ENCODE measurements at regions not wholly inside any gene's neighbourhood (a gene's known extent, or its start where the extent isn't known, plus 50 kb on each side); places are given as distances from the start of the nearest gene placed in this dataset.

DNA sequence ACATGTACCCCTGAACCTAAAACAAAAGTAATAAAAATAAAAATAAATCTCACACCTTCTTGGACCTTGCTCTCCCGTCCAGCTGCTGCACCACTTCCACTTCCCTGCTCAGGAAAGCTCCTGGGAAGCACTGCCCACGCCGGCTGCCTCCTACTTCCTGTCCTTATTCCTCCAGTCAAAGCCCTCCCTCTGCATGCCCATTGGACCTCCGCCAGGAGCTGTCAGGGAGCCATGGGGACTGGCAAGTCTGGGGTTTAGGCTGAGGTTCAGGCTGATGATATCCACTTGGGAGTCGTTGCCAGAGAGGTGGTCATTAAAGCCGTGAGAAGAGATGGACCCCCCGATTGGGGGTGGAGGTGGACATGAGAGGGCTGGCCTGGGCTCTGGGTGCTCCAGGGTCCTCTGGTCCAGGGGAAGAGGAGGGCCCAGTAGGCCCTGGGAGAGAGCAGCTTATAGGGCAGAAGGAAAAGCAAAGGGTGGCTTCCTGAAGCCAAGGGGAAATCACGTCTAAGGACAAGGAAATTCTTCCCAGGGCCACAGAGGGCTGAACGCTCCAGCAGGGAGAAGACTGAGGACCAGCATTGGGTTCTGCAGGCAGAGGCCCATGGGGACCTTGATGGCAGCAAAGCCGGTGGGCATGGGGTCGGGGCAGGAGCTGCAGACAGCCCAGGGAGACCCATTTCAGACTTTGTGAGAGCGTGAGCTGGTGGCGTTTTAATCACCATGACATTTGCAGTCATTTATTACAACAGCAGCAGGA lies 78.7 kb downstream of the FZD10 start:
- no peak overlapping the region for H3K27ac ChIP-seq
- CTCF ChIA-PET: no interaction called here
- TF ChIP-seq, protein P1, sequence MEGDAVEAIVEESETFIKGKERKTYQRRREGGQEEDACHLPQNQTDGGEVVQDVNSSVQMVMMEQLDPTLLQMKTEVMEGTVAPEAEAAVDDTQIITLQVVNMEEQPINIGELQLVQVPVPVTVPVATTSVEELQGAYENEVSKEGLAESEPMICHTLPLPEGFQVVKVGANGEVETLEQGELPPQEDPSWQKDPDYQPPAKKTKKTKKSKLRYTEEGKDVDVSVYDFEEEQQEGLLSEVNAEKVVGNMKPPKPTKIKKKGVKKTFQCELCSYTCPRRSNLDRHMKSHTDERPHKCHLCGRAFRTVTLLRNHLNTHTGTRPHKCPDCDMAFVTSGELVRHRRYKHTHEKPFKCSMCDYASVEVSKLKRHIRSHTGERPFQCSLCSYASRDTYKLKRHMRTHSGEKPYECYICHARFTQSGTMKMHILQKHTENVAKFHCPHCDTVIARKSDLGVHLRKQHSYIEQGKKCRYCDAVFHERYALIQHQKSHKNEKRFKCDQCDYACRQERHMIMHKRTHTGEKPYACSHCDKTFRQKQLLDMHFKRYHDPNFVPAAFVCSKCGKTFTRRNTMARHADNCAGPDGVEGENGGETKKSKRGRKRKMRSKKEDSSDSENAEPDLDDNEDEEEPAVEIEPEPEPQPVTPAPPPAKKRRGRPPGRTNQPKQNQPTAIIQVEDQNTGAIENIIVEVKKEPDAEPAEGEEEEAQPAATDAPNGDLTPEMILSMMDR (conservative IDR thresholded peaks at IDR 0.05; ENCODE audit: low read depth): no peak
- no peak for DNase-seq (ENCODE audit: low spot score)
- POLR2A ChIA-PET (ENCODE audit: low non-redundant PET): no interaction called here

DNA sequence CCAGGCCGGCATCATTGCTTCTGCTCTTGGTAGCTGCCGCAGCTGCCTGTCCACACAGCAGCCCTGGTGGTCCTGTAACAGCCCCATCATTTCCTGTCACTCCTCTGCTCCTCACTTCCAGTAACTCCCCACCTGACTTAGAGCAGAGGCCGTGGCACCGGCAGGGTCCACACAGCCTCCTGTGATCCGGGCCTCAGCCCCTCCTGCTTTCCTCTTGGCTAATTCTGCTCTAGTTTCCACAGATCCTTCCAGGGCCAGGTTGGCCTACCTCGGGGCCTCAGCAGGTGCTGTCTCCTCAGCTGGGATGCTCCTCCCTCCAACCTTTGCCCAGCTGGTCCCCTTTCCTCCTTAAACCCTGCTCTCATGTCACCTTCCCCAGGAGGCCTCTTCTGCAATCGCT lies 80.2 kb downstream of the FZD10 start:
- DNase-seq (ENCODE audit: low spot score): no peak
- CTCF ChIA-PET: interaction anchor here (0.8 kb wide), 1 partner anchor 39 kb away, joined by 3 read pairs; no protein-coding TSS in a partner anchor
- TF ChIP-seq, protein P1 (conservative IDR thresholded peaks at IDR 0.05; ENCODE audit: low read depth): no peak
- no peak overlapping the region for H3K27ac ChIP-seq
- POLR2A ChIA-PET (ENCODE audit: low non-redundant PET): no interaction called here

DNA sequence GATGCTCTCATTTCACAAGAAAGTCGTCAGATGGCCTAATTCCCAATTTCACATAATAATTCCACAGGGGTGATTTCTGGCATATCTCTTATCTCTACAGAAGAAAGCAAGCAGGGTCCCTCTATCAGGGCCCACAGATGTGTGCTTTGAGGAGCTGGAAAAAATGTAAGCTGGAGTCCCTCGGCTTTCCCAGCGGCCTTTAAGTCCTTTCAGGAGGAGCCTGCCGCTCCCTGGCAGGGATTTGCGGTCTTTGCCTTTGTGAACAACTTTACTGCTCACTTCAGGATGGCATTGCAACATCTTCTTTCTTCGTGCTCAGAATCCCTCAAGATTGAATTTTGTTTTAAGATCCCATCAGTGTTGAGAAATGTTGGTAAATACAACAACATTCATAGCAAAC lies 83.0 kb downstream of the FZD10 start:
- TF ChIP-seq, protein P1 (conservative IDR thresholded peaks at IDR 0.05; ENCODE audit: low read depth): no peak
- no peak for DNase-seq (ENCODE audit: low spot score)
- H3K27ac ChIP-seq: no peak overlapping the region
- POLR2A ChIA-PET (ENCODE audit: low non-redundant PET): no interaction called here
- CTCF ChIA-PET: no interaction called here

DNA sequence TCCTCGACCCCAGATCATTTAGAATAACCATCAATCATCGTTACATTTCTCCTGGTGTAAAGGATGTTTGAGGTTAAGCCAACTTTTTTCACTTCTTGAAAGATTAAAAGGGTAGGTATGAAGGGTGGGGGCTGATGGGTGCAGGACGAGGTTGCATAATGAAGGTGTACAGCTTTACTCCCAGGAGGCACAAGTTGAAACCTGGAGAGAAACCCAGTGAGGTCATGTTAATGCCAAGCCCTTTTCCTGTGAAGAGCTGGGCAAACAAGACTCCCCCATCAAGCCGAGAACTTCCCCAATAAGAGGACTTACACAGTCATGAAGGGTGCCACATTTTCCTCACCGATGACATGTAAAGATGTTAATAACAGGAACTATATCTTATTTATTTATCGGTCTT lies 84.3 kb downstream of the FZD10 start:
- TF ChIP-seq, protein P1 (conservative IDR thresholded peaks at IDR 0.05; ENCODE audit: low read depth): no peak
- CTCF ChIA-PET: no interaction called here
- no peak overlapping the region for H3K27ac ChIP-seq
- DNase-seq (ENCODE audit: low spot score): no peak
- POLR2A ChIA-PET (ENCODE audit: low non-redundant PET): no interaction called here

DNA sequence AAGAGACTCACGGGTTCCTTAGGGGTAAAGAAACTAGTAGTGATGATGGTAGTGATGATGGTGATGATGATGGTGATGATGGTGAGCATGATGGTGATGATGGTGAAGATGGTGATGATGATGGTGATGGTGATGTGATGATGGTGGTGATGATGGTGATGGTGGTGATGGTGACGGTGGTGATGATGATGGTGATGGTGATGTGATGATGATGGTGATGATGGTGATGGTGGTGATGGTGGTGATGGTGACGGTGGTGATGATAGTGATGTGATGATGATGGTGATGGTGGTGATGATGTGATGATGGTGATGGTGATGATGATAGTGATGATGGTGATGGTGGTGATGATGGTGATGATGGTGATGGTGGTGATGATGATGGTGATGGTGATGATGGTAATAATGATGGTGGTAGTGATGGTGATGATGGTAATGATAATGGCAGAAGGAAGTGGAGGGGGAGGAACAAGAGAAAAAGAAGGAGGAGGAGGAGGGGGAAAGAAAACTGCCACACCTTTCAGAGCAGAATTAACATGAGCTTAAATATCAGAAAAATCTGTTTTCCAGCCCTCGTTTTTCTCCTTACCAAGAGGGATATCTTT lies 85.5 kb downstream of the FZD10 start:
- TF ChIP-seq, protein P1 (conservative IDR thresholded peaks at IDR 0.05; ENCODE audit: low read depth): no peak
- no peak for DNase-seq (ENCODE audit: low spot score)
- no peak overlapping the region for H3K27ac ChIP-seq
- CTCF ChIA-PET: interaction anchor here (0.6 kb wide), 1 partner anchor 9 kb away, joined by 3 read pairs; no protein-coding TSS in a partner anchor
- POLR2A ChIA-PET (ENCODE audit: low non-redundant PET): no interaction called here

DNA sequence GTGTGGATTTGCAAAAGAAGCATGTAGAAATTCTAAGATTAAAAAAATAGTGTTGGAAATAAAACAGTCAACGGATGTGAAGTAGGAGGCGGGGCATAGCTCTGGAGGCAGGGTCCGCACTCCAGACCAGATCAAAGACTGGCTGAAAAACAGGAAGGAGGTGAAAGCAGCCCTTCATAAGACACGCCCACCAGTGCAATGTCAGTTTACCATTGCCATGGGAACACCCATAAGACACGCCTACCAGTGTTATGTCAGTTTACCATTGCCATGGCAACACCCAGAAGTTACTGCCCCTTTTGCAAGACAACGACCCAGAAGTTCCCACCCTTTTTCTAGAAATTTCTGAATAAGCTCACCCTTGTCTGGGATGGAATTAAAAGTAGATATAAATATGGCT lies 87.1 kb downstream of the FZD10 start:
- POLR2A ChIA-PET (ENCODE audit: low non-redundant PET): no interaction called here

More for the DNA sequence above, 87.1 kb downstream of the FZD10 start:
- TF ChIP-seq, protein P1 (conservative IDR thresholded peaks at IDR 0.05; ENCODE audit: low read depth): no peak
- H3K27ac ChIP-seq: no peak overlapping the region
- DNase-seq (ENCODE audit: low spot score): no peak
- CTCF ChIA-PET: interaction anchor here (0.6 to 1.1 kb wide), 3 partner anchors 32 to 222 kb away, joined by 3 to 4 read pairs (median 3); no protein-coding TSS in a partner anchor
